Tibial nerve (tissue), 4 donors: ENCODE measurements at regions not wholly inside any gene's neighbourhood (a gene's known extent, or its start where the extent isn't known, plus 50 kb on each side); places are given as distances from the start of the nearest gene placed in this dataset.

Experiments used
- CTCF ChIP-seq, 5 experiments: fragments of 200-600 bp in 3 of 5; fragments of 450-650 bp in 2 of 5; sonication (generic) in 3 of 5; IDR thresholded peaks; one replicate each; pipeline ENCODE4 v1.5.1; 2016 to 2019; ENCODE audit warnings: antibody characterized with exemption in 5 of 5, mild to moderate bottlenecking in 3 of 5, moderate library complexity in 2 of 5
- EP300 ChIP-seq, 2 donors: sonication (generic); formaldehyde crosslinking; IDR thresholded peaks; one replicate each; pipeline ENCODE4 v1.6.1; 2017; ENCODE audit warnings: antibody characterized with exemption in 2 of 2, mild to moderate bottlenecking in 1 of 2

- no peak for TF ChIP-seq CTCF (IDR thresholded peaks at IDR 0.05)
- TF ChIP-seq EP300 (IDR thresholded peaks at IDR 0.05), result no peak
Observed at GRCh38 chr1:220441211-220441610, 86.7 kb upstream of the MARK1 start.
